ENCODE measurements at regions not wholly inside any gene's neighbourhood (a gene's known extent, or its start where the extent isn't known, plus 50 kb on each side); places are given as distances from the start of the nearest gene placed in this dataset.

GRCh38 chr3:145333931-145334330 is 827.1 kb downstream of the PLOD2 start:
- ATAC-seq (no peak), DNase-seq (peak in 1 of 4 donors; percentile 19)
- no peaks in the 10 kb centered on the region for H3K36me3 ChIP-seq
- no peak overlapping the region for H3K4me3 ChIP-seq
- intact Hi-C loops (cut with DNase I), result no loop called here
- H3K27me3 ChIP-seq, result no peaks in the 10 kb centered on the region
- TF ChIP-seq, protein P1, sequence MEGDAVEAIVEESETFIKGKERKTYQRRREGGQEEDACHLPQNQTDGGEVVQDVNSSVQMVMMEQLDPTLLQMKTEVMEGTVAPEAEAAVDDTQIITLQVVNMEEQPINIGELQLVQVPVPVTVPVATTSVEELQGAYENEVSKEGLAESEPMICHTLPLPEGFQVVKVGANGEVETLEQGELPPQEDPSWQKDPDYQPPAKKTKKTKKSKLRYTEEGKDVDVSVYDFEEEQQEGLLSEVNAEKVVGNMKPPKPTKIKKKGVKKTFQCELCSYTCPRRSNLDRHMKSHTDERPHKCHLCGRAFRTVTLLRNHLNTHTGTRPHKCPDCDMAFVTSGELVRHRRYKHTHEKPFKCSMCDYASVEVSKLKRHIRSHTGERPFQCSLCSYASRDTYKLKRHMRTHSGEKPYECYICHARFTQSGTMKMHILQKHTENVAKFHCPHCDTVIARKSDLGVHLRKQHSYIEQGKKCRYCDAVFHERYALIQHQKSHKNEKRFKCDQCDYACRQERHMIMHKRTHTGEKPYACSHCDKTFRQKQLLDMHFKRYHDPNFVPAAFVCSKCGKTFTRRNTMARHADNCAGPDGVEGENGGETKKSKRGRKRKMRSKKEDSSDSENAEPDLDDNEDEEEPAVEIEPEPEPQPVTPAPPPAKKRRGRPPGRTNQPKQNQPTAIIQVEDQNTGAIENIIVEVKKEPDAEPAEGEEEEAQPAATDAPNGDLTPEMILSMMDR (IDR thresholded peaks at IDR 0.05), result no peak
- H3K4me1 ChIP-seq, result no peaks in the 10 kb centered on the region
- no peak overlapping the region for H3K27ac ChIP-seq
- H3K9me3 ChIP-seq, result no peaks in the 10 kb centered on the region

DNA sequence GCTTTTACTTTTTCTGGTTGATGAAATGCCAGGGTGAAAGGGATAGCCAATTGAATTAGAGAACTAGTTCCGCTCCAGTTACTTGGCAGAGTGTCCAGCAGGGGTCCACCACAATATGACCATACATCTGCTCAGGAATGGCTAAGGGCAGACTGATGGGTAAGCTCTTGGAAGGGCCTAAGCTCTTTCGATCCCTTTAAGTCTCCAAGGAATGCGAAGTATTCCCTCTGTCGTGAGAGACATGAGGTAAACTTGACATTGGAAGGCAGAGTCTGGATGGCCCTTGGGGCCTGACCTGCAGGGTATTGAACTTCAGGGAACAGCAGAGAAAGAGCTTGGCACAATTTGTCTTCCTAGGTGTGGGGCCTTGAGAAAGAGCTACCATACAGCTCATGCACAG is 805.8 kb downstream of the PLOD2 start:
- H3K4me3 ChIP-seq, result no peak overlapping the region
- TF ChIP-seq, protein P1 (IDR thresholded peaks at IDR 0.05), result no peak
- no peak for ATAC-seq

DNA sequence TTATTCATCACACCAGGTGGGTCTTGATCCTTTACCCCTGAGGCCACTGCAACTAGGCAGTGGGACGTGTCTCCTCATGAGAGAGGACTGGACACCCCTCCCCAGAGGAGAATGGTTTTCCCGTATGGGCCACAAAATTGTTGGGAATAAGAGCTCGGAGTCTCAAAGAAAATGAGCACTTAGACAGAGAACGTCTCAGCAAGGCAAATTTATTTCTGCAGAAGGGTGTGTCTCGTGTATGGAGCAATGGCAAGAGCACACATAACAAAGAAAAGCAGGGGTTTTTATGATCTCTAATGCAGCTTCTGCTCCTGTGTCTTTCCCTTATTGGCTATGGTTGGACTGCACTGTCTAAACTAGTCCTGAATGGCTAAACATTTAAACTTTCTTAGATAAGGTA is 803.5 kb downstream of the PLOD2 start:
- ATAC-seq, result no peak

More for the DNA sequence above, 805.8 kb downstream of the PLOD2 start:
- H3K36me3 ChIP-seq, result no peaks in the 10 kb centered on the region
- intact Hi-C loops (cut with DNase I), result no loop called here
- H3K9me3 ChIP-seq, result peaks cover 0 to 42% of the 10 kb centered on the region in 2 donors
- H3K27ac ChIP-seq, result no peak overlapping the region
- H3K27me3 ChIP-seq, result no peaks in the 10 kb centered on the region
- no peak for DNase-seq
- H3K4me1 ChIP-seq, result no peaks in the 10 kb centered on the region

GRCh38 chr3:145359040-145359439 is 801.9 kb downstream of the PLOD2 start:
- intact Hi-C loops (cut with DNase I), result no loop called here
- H3K27ac ChIP-seq, result no peak overlapping the region
- H3K36me3 ChIP-seq, result no peaks in the 10 kb centered on the region
- H3K4me1 ChIP-seq, result no peaks in the 10 kb centered on the region
- no peak overlapping the region for H3K4me3 ChIP-seq
- H3K27me3 ChIP-seq, result no peaks in the 10 kb centered on the region
- DNase-seq, result no peak
- ATAC-seq, result no peak
- peaks cover 0 to 38% of the 10 kb centered on the region in 2 donors for H3K9me3 ChIP-seq
- TF ChIP-seq, protein P1 (IDR thresholded peaks at IDR 0.05), result no peak

More for the DNA sequence above, 803.5 kb downstream of the PLOD2 start:
- no peak for DNase-seq
- TF ChIP-seq, protein P1 (IDR thresholded peaks at IDR 0.05), result no peak
- Histone ChIP-seq H3K4me3 (no peak overlapping the region), H3K36me3 (no peaks in the 10 kb centered on the region), H3K4me1 (no peaks in the 10 kb centered on the region), H3K27ac (no peak overlapping the region), H3K27me3 (no peaks in the 10 kb centered on the region), H3K9me3 (peaks cover 0 to 42% of the 10 kb centered on the region in 2 donors)
- intact Hi-C loops (cut with DNase I), result no loop called here

- intact Hi-C loops (cut with DNase I), result no loop called here
- TF ChIP-seq, protein P1 (IDR thresholded peaks at IDR 0.05), result no peak
- Histone ChIP-seq H3K27ac (no peak overlapping the region), H3K4me1 (no peaks in the 10 kb centered on the region), H3K36me3 (no peaks in the 10 kb centered on the region), H3K27me3 (no peaks in the 10 kb centered on the region), H3K4me3 (no peak overlapping the region), H3K9me3 (no peaks in the 10 kb centered on the region)
- DNase-seq, result no peak
- ATAC-seq, result no peak
These were observed 792.2 kb downstream of the PLOD2 start for GRCh38 chr3:145368748-145369147.

Measured in left lung (tissue), 4 donors.